NCI-H128 (cell line): ENCODE measurements at regions not wholly inside any gene's neighbourhood (a gene's known extent, or its start where the extent isn't known, plus 50 kb on each side); places are given as distances from the start of the nearest gene placed in this dataset.
"Not testable (repeated sequence)": the region's sequence is repeated elsewhere in the genome, so short reads cannot be mapped to it uniquely, and the experiment has no call there.

Experiments used
- DNase-seq: peaks from one replicate; lab custom pipeline; 2025; ENCODE audit not compliant: unreplicated experiment; lab: John Stamatoyannopoulos, UW

DNA sequence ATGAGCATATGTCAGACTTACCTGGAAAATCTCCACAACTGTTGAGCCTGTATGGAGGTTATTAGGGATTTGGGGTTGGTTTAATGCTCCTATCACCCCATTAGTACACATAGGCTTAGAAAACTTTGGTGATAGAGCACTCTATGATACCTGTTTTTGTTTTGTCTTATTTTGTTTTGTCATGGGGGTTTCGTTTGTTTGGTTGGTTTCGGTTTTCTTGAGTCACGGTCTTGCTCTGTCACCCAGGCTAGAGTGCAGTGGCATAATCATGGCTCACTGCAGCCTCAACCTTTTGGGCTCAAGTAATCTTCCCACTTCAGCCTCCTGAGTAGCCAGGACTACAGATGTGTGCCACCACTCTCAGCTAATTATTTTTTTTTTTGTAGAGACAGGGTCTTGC, 70.0 kb downstream of the MZT1 start:
- DNase-seq = no peak

DNA sequence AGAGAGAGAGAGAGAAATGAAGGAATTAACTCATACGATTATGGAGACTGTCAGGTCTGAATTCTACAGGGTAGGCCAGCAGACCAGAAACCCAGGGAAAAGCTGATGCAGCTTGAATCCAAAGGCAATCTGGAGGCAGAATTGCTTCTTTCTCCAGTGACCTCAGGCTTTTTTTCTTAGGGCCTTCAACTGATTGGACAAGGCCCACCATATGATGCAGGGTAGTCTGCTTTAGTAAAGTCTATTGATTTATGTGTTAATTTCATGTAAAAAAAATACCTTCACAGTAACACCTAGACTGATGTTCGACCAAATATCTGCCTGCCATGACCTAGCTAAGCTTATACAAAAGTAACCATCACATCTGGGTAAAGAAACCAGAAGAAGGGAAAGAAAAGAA, 71.1 kb downstream of the MZT1 start:
- DNase-seq = no peak

DNA sequence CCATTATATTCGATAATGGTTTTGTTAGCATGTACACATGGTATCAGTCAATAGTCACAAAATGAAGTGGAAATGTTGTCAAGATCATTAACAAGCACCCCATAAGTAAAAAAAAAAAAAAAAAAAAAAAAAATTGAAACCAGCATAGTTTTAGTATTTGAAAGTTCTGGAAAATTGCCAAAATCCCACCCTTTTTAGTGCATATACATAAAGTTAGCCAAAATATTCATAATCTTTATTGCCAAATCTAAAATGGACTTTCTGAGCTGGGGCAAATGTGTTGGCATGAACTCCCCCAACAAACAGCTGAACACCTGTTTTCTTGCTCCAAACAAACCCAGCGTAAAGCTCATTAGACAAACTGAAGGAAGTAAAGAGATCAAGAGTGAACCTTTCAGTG, 73.9 kb downstream of the MZT1 start:
- DNase-seq = no peak

DNA sequence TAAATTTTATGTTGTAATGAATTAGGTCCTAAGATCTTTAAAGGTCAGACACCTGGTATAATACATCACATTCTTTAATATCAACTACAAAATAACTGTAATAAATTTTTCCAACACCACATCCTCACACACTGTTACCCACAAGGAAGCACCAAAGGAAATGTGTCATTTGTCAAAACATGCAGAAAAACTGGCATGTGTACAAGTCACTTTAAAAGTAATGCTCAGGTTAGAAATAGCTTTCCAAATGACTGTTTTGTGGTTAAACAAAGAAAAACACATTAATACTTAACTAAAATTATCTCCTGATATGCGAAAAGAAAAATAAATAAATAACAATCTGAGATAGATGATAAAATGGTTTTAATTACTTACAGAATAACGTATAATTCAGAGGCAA, 74.7 kb downstream of the MZT1 start:
- no peak for DNase-seq

DNA sequence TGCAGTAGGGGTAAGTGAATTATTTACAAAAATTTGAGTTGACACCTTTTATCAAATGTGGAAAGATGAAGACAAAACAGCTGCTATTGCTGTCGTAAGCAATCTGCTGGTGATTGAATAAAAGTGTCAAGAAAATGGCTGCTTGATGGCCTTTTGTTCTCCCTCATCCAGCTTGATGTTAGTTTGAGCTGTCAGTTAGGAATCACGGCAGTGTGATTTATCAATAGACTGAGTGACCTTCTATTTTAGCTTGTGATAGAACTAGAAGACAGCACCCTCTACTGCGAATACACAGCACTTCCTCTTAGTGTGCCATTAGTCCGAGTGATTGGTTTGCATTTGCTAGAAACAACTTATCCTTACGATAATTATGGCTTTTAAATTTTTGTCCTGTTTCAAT, 76.3 kb downstream of the MZT1 start:
- DNase-seq = no peak

DNA sequence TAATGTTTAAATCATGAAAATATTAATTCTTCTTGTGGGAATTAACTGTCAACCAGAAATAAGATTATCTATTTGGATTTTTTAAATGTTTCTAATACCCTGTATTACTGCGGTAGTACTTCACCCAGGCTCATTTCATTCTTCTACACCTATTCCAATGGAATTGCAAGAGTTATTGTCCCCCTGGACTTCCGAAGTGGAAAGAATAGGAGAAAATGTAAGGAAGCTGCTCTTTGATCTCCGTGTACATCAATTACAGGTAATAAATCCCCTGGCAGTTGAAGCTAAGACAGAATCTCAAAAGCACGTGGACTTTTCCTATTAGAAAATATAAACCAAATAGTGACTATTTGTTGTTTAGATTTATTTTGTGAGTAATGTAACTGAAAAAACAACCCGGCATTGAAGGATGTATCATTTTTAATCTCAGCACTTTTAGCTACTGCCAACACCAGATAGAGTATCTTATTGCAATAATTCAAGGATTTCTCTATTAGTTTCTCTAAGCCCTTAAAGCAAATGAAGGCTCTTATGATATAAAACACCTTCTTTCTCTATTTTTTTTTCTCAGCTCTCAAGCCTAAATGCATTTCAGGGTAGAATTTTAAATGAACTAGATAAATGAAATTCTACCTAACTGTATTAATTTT, 77.3 kb downstream of the MZT1 start:
- DNase-seq = no peak

DNA sequence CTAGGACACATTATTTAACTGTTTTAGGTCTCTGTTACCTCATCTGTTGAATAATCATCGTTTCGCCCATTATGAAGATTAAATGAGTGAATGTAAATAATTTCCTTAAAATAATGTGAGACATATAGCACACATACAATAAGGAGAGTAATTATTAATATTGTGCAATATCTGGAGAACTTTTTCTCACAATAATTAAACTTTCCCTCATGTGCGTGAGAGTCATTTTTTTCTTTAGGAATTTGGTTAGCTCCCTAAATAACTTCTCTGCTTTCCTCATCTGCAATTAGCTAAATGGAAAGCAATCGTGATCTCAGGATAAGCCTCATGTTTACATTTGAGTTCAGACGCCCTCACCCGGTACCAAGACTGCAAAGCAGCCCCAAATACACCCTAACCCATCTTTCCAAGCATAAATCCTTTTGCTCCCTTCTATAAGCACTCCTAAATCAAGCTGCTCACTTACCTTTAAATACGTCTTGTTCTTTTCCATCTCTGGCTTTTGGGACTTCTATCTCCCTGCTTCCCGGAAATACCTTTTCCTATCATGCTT, 78.8 kb downstream of the MZT1 start:
- no peak for DNase-seq

DNA sequence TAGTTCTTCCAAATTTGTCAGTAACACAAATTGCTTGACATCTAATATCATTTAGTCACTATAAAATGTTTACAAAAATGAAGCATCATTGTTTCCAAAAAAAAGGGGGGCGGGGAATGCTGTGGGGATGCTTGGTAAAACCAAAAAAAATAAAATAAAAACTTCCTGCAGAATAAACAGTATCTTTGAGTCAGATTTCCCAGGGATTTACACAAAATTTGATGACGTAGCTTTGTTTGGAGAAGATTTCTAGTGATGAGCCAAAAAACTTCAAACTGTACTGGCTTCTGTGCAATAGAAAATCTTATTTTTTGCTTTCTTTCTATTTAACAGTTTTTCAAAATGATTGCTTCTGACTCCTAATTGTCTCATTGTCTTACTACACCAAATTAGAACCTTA, 80.0 kb downstream of the MZT1 start:
- DNase-seq = no peak

DNA sequence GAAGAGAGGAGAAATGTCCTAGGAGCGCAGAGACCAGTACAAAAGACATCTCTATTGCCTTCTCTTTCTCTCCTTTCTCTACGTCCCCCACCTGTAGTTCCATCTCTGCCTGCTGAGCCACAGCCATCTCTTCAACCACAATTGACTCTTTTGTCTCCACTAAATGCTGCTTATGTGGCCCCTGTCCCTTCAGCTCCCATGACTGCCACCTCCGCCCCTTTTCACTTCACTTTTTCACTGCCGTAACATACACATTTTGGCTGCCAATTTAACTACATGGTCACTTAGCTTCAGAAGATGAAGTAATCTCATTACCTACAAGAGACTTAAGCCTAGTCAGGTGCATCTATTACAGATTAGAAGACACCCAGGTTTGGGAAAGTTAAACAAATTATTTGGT, 81.9 kb downstream of the MZT1 start:
- DNase-seq = no peak

DNA sequence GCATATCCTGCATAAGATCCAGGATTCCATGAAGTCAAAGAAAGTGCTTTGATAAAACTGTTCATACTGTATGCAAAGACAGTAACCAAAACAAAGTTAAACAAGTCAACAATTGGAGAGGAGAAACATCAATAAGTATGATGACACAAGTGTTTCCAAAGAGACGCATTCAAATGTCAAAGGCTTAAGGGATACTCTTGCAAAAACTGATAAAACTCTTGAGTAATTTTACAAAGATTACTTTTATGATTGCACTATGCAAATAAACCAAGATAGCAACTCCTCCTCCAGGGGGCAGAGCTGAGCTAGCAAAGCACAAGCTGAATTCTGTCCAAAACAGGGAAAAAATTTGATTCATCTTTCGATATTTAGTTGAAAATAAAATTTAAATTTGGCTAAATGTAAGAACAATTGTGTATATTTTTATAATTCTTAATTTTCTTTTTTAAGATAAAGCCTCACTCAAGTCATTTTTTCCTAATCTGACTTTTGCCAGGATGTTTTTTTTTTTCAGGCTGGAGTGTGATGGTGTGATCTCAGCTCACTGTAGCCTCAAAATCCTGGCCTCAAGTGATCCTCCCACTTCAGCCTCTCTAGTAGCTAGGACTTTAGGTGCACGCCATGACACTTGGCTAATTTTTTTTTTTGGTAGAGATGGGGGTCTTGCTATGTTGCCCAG, 84.0 kb downstream of the MZT1 start:
- DNase-seq = no peak

DNA sequence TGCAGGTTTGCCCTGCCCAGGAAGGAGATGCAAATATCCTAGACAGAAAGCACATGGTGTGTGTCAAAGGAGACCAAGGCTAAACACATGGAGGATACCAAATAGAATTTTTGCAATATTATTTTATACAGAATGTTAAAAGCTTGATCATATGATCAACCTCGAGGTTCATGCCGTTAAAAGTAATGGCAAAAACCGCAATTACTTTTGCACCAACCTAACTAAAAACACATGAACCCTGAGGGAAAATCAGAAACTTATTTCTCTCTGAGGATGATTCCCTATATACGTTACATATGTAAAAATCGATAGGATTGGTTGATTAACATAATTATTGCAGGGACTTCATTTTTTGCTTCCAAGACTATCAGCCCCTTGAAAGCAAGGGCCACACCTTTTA, 88.1 kb downstream of the MZT1 start:
- DNase-seq = no peak

DNA sequence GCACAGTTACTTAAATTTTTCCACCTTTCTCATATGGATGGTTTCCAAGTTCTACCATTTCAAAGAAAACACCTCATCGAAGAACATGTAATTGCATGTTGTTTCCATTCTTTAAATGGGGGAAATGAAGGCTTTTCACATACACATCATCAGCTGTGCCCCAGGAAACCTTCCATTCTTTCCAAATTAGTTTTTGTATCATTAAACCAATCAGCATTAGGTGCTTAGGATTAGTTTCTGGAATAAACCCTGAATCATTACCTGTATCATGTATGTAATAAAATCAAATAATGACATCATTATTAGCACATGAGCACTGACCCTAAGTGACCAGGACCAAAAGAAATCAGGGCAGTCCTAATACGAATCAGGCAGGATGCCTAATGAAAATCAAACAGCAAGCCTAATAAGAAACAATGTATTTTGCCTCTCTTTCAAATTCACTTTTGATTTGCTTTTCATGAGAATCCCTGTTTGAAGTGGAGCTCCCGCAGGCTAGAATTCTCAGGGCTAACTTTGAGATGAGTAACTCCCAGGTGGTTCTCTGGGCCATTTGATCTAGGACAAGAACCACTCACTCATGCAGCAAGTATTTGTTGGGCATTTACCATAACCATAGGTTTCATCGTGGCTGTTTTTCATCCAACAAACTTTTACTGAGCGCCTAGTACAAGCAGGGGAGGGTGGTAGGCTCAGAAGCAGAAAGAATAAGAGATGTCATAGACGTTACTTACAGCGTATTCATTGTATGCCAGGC, 89.2 kb downstream of the MZT1 start:
- DNase-seq = no peak

DNA sequence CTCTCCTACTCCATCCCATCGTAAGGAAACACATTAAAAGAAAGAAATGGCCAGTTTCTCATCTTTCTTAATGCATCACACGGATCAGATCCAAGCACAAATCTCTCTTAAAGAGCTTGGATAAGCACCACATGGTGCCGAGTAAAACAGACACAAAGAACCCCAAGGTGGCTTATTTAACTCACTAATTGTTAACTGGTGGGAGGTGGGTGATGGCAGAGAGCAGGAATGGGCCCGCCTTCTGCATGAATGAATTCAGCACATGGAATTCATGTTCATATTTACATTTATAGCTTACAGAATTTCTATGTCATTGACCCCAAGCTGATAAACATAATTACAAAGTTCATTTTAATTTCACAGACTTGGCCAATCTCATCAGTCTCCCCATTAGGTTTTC, 89.9 kb downstream of the MZT1 start:
- no peak for DNase-seq

DNA sequence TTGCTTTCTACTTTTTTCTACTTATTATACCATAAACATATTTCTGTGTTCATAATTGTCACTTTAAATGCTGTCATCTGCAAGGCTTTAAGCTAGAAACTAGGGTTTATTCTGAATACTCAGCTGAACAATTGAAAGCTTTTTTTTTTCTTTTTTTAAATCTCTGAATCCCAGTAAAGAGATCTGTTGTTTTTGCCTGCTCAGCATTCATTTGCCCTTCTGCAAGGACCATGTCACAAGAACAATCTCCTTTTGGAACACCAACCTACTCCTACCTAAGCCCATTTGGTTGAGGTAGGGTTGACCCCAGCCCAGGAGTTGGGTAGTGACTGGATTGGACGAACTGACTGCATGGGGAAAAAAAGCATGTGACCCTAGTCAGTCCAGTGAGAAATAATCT, 92.6 kb downstream of the MZT1 start:
- no peak for DNase-seq

DNA sequence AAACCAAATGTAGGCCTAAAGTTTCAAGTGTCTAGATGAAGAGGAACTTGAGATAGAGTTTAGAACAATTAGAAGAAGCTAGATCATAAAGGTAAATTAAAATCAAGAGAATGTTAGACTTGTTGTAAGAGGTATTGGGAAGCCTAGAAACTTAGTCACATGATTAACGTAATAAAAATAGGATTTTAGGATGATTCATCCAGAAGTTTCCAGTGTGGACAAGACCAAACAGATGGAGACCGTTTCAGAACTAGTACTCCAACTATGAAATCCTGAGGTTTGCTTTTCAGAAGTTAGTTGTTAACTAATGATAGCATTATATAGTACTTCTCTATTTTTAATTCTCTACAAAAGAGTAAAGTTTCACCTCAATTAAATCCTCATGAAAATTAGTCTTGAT, 104.9 kb downstream of the MZT1 start:
- no peak for DNase-seq

DNA sequence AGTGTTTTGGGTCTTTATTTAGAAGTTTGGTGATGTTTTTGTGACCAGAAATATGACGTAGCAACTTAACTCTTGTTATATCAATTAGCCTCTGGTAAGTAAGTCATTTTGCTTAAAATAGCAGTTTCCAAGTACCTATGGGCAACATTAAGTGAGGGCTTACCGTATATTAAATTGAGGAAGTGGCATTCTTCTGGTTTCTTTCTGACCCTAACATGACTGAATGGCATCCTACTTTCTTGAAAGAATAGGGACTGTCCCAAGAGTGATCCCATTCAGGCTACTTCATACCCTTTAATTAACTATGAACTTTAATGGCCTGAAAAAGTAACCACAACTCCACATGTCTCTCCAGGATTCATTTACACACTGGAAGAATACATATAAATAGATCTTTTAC, 106.6 kb downstream of the MZT1 start:
- no peak for DNase-seq

DNA sequence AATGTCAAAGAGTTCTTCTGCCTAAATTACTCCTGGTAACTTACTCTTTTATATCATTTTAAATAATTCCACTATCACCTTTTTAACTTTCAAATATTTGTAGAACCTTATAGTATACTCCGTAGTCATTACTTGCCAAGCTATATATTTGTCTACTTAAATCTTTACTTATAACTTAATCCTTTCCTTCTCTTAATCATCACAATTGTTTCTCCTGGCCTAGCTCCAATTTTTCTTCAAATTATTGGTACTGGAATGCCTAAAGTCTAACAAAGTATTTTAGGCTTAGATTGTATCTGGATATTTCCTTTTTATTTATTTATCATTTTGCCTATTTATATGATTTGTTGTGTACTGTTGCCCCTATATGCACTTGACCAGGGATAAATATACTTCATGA, 109.5 kb downstream of the MZT1 start:
- no peak for DNase-seq

DNA sequence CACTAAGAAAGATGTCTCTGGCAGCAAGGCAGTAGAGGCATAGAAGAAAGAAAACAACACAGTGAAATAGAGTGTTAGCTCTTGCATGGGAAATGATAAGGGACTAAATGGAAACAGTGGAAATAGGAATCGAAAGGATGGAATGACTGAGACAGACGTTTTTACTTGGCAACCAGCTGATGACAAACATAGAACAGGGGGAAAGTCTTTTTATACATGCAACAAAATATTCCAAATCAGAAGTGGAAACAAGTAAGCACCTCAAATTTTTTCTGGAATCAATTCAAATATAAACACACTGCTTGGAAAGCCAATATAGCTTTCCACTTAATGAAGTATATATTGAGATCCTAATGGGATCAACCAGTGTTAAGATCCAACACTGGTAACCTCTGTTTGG, 110.2 kb downstream of the MZT1 start:
- DNase-seq = no peak

DNA sequence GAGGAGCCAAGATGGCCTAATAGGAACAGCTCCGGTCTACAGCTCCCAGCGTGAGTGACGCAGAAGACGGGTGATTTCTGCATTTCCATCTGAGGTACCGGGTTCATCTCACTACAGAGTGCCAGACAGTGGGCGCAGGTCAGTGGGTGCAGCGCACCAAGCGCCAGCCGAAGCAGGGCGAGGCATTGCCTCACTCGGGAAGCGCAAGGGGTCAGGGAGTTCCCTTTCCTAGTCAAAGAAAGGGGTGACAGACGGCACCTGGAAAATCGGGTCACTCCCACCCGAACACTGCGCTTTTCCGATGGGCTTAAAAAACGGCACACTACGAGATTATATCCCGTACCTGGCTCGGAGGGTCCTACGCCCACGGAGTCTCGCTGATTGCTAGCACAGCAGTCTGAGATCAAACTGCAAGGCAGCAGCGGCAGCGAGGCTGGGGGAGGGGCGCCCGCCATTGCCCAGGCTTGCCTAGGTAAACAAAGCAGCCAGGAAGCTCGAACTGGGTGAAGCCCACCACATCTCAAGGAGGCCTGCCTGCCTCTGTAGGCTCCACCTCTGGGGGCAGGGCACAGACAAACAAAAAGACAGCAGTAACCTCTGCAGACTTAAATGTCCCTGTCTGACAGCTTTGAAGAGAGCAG, 117.1 kb downstream of the MZT1 start:
- DNase-seq = not testable (repeated sequence)

DNA sequence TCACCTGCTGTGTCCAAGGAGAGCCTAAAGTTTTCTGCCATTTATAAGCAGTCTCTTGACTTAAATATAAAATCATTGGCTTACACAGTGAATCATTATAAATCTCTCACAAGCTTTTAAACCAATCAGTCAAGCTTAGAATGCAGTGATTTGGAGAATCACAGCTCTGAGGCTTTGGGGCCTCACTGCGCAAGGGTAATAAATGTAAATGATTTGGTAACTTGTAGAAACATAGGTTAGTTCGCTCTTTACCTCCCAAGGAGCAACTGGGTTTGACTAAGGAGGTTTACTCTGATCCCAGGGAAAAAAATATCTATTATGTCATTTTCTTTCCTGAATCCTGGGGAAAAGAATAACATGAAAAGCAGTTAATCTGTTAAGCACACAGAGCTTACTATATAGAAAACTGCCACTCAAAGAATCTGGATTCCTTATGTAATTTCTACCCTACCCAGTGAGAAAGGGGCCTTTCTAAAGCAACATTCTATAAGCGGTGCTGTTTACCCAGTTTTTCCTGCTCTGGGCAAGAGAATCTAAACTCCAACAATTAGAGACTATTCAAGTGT, 128.2 kb downstream of the MZT1 start:
- no peak for DNase-seq

DNA sequence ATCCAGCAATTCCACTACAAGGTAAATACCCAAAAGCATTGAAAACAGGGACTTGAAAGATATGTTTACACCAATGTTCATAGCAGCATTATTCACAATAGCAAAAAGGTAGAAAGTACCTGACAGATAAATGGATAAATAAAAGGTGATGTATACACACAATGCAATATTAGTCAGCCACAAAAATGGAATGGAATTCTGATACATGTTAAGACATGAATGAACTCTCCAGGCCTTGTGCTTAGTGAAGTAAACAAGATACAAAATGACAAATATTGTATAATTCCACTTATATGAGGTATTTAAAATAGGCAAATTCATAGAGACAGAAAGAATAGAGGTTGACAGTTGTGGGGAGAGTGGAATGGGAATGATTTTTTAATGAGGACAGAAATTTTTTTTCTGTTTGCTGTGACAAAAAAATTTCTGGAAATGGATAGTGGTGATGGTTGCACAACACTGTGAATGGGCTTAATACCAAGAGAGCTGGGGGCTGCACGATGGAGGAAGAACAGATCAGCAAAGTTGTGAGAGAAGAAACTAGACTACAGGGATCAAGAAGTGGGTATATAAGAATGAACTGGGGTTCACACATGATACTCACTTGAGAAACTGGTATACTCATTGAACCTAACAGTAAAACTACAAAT, 137.2 kb downstream of the MZT1 start:
- no peak for DNase-seq
